IMR-90 (cell line): ENCODE measurements at regions not wholly inside any gene's neighbourhood (a gene's known extent, or its start where the extent isn't known, plus 50 kb on each side); places are given as distances from the start of the nearest gene placed in this dataset.

Source experiments
- ATAC-seq: fragments of 200-7000 bp; cut with Tn5 transposase; 2 replicates; pipeline ENCODE4 v1.9.1; 2020; ENCODE audit warnings: low read depth, mild to moderate bottlenecking, moderate library complexity
- BruUV-seq: library from RNA; stranded (reverse); fragments of 400-500 nt; replicated peaks from 2 replicates; lab custom pipeline; 2021; lab: Mats Ljungman, UMichigan
- CTCF ChIA-PET: fragments of 300-600 bp; formaldehyde crosslinking; extraction: SDS; loops from one replicate; lab custom pipeline; 2021; ENCODE audit warnings: antibody characterized with exemption; lab: Yijun Ruan, JAX
- POLR2A ChIA-PET: fragments of 300-600 bp; sonication (Branson Sonifier 250); formaldehyde crosslinking; loops from one replicate; lab custom pipeline; 2022; ENCODE audit warnings: antibody characterized with exemption; ENCODE audit not compliant: unreplicated experiment; lab: Charles Lee
- DNase-seq: peaks from one replicate; pipeline ENCODE4 v3.0.0; 2013
- H2AFZ ChIP-seq: replicated peaks from 2 replicates; pipeline ENCODE3; 2013; ENCODE audit warnings: low read length, mild to moderate bottlenecking; ENCODE audit not compliant: poor library complexity
- H2AK5ac ChIP-seq: 2 replicates; pipeline ENCODE4 v1.6.1; 2013; ENCODE audit warnings: low read depth, low read length, inconsistent platforms
- H2AK9ac ChIP-seq: replicated peaks from 2 replicates; pipeline ENCODE3; 2013; ENCODE audit warnings: mild to moderate bottlenecking, low read depth, low read length, moderate library complexity; ENCODE audit not compliant: poor library complexity
- H2BK120ac ChIP-seq: 2 replicates; pipeline ENCODE4 v1.6.1; 2013; ENCODE audit warnings: low read depth, low read length, inconsistent platforms
- H2BK15ac ChIP-seq: 3 replicates; pipeline ENCODE4 v1.6.1; 2013; ENCODE audit warnings: low read depth, low read length, inconsistent platforms
- H2BK20ac ChIP-seq: 2 replicates; pipeline ENCODE4 v1.6.1; 2013; ENCODE audit warnings: low read depth, mild to moderate bottlenecking, inconsistent platforms, low read length, moderate library complexity
- H2BK5ac ChIP-seq: 2 replicates; pipeline ENCODE4 v1.6.1; 2013; ENCODE audit warnings: mild to moderate bottlenecking, low read depth, low read length, inconsistent platforms; ENCODE audit not compliant: poor library complexity, severe bottlenecking
- H3K14ac ChIP-seq: replicated peaks from 2 replicates; pipeline ENCODE4 v1.6.1; 2013; ENCODE audit warnings: low read depth, low read length, inconsistent platforms
- H3K18ac ChIP-seq: 2 replicates; pipeline ENCODE4 v1.6.1; 2013; ENCODE audit warnings: low read depth, low read length, control low read depth
- H3K23ac ChIP-seq: 2 replicates; pipeline ENCODE4 v1.6.1; 2013; ENCODE audit warnings: low read depth, low read length, inconsistent platforms
- H3K27ac ChIP-seq: 2 replicates; pipeline ENCODE4 v1.5.1; 2013; ENCODE audit warnings: mild to moderate bottlenecking, control low read depth, low read length; ENCODE audit not compliant: insufficient read depth
- H3K27me3 ChIP-seq: 2 replicates; pipeline ENCODE4 v1.6.1; 2013; ENCODE audit warnings: low read length; ENCODE audit not compliant: control insufficient read depth, insufficient read depth
- H3K36me3 ChIP-seq: 2 replicates; pipeline ENCODE4 v1.6.1; 2013; ENCODE audit warnings: low read length, mixed read lengths; ENCODE audit not compliant: control insufficient read depth, insufficient read depth
- H3K4ac ChIP-seq: 2 replicates; pipeline ENCODE4 v1.6.1; 2013; ENCODE audit warnings: low read depth, low read length, inconsistent platforms
- H3K4me1 ChIP-seq: 2 replicates; pipeline ENCODE4 v1.6.1; 2013; ENCODE audit warnings: low read length, mixed read lengths; ENCODE audit not compliant: control insufficient read depth, insufficient read depth
- H3K4me2 ChIP-seq: 2 replicates; pipeline ENCODE4 v1.6.1; 2013; ENCODE audit warnings: low read depth, mild to moderate bottlenecking, control low read depth, low read length, moderate library complexity
- H3K4me3 ChIP-seq: 2 replicates; pipeline ENCODE4 v1.5.1; 2013; ENCODE audit warnings: low read depth, mild to moderate bottlenecking, control low read depth, low read length, moderate library complexity; ENCODE audit not compliant: insufficient read depth
- H3K56ac ChIP-seq: 2 replicates; pipeline ENCODE4 v1.6.1; 2013; ENCODE audit warnings: low read length, inconsistent platforms; ENCODE audit not compliant: insufficient read depth; ENCODE audit errors: extremely low read depth
- H3K79me1 ChIP-seq, 2 experiments: 2 replicates each; pipeline ENCODE4 v1.6.1; 2013; ENCODE audit warnings: low read length in 2 of 2, inconsistent platforms in 1 of 2, low read depth in 1 of 2
- H3K9ac ChIP-seq: 2 replicates; pipeline ENCODE4 v1.6.1; 2013; ENCODE audit warnings: low read depth, low read length, control low read depth
- H3K9me1 ChIP-seq: 2 replicates; pipeline ENCODE4 v1.6.1; 2013; ENCODE audit warnings: low read length, inconsistent platforms; ENCODE audit not compliant: insufficient read depth
- H3K9me3 ChIP-seq: 2 replicates; pipeline ENCODE4 v1.6.1; 2013; ENCODE audit warnings: low read length; ENCODE audit not compliant: control insufficient read depth, insufficient read depth
- H4K20me1 ChIP-seq: 2 replicates; pipeline ENCODE4 v1.6.1; 2013; ENCODE audit warnings: low read length, inconsistent platforms; ENCODE audit not compliant: insufficient read depth
- H4K5ac ChIP-seq: 2 replicates; pipeline ENCODE4 v1.6.1; 2013; ENCODE audit warnings: mild to moderate bottlenecking, low read depth, low read length, control low read depth
- H4K8ac ChIP-seq, 2 experiments: 2 replicates each; pipeline ENCODE4 v1.6.1; 2013; ENCODE audit warnings: low read depth in 2 of 2, low read length in 2 of 2, control low read depth in 1 of 2, inconsistent platforms in 1 of 2
- H4K91ac ChIP-seq: 2 replicates; pipeline ENCODE4 v1.6.1; 2013; ENCODE audit warnings: low read depth, low read length, inconsistent platforms; ENCODE audit not compliant: insufficient read depth
- CTCF ChIP-seq: conservative IDR thresholded peaks from 2 replicates; pipeline ENCODE4 v1.5.1; 2012; ENCODE audit warnings: mild to moderate bottlenecking, low read depth, low read length, improper control_type of control experiment
- MXI1 ChIP-seq: IDR thresholded peaks from 2 replicates; pipeline ENCODE4 v1.6.1; 2012; ENCODE audit warnings: low read depth, mild to moderate bottlenecking, low read length, moderate library complexity, borderline replicate concordance
- POLR2A ChIP-seq: IDR thresholded peaks from 2 replicates; pipeline ENCODE4 v1.6.1; 2012; ENCODE audit warnings: mild to moderate bottlenecking, low read depth, low read length
- WGBS, 2 experiments: methylation state at CpG; one replicate each; pipeline versions ENCODE4 v1.1.5 to v1.1.7; 2013; ENCODE audit warnings: missing lambda C conversion rate in 2 of 2; ENCODE audit not compliant: insufficient read length in 1 of 2; ENCODE audit errors: extremely low coverage in 2 of 2; 5-methylcytosine and 5-hydroxymethylcytosine counted together
- dilution Hi-C: fragments of 300-500 bp; cut with HindIII; formaldehyde crosslinking; loops from one replicate; pipeline ENCODE4 v1.14.3; 2018; ENCODE audit warnings: low sequenced_read_pairs; ENCODE audit not compliant: unreplicated experiment
- in situ Hi-C: fragments of 300-500 bp; cut with MboI; formaldehyde crosslinking; loops from 3 replicates; pipeline ENCODE4 v1.14.3; 2019; ENCODE audit warnings: low sequenced_read_pairs, inconsistent platforms, mixed read lengths
- intact Hi-C: fragments of 100-400 bp; cut with micrococcal nuclease; formaldehyde crosslinking; loops from 2 replicates; pipeline ENCODE4 v1.10.0; 2022

DNA sequence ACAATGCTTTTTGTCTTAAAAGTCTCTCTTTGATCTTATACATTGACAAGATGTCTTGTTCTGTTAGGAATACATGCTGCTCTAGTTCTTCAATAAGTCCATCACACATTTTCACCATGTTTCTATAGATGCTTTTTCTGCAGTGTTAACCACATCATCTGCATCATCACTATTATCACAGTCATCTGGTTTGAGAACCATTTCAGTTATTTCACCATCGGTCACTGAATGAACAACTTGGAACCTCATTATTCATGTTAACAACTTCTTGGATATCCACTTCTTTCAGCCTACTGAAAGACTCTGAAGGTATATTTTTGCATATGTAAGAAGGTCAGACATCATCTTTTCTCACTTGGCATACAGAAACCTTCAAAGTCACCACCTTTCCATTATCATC, 975.2 kb downstream of the STIM2 start:
- Histone ChIP-seq H3K4me3 (no peak overlapping the region), H2BK20ac (no peak overlapping the region), H3K4me1 (no peaks in the 10 kb centered on the region), H3K56ac (no peak overlapping the region), H3K9me3 (peaks cover 3% of the 10 kb centered on the region; the same call in 1 of the 2 replicates), H3K36me3 (no peaks in the 10 kb centered on the region), H3K27ac (no peak overlapping the region), H3K23ac (no peak overlapping the region), H3K27me3 (no peaks in the 10 kb centered on the region), H2BK5ac (no peak overlapping the region), H3K9ac (no peak overlapping the region), H4K91ac (no peak overlapping the region), H4K5ac (no peak overlapping the region), H2BK15ac (no peak overlapping the region), H2AK5ac (no peak overlapping the region), H3K9me1 (no peaks in the 10 kb centered on the region), H3K14ac (no peak overlapping the region), H3K4me2 (no peak overlapping the region), H2AFZ (no peak overlapping the region), H3K4ac (no peak overlapping the region), H3K79me1 (no peaks in the 10 kb centered on the region), H3K18ac (no peak overlapping the region), H4K20me1 (no peaks in the 10 kb centered on the region), H2BK120ac (no peak overlapping the region; the same call in 1 of the 2 replicates), H2AK9ac (no peak overlapping the region), H4K8ac (no peak overlapping the region)
- no CpG with 5 or more reads among the region's 1 CpG for WGBS, 2 experiments
- dilution Hi-C loops (no loop called here), intact Hi-C loops (no loop called here), in situ Hi-C loops (no loop called here)
- ChIA-PET CTCF (no interaction called here), POLR2A (no interaction called here)
- no peak for ATAC-seq
- no TSS peak for BruUV-seq
- no peak for TF ChIP-seq POLR2A
- TF ChIP-seq MXI1 = no peak
- no peak for TF ChIP-seq CTCF
- DNase-seq = no peak
